NCI-H1436 (cell line): ENCODE measurements at regions not wholly inside any gene's neighbourhood (a gene's known extent, or its start where the extent isn't known, plus 50 kb on each side); places are given as distances from the start of the nearest gene placed in this dataset.

Experiments used
- DNase-seq: peaks from one replicate; lab custom pipeline; 2025; lab: John Stamatoyannopoulos, UW

DNA sequence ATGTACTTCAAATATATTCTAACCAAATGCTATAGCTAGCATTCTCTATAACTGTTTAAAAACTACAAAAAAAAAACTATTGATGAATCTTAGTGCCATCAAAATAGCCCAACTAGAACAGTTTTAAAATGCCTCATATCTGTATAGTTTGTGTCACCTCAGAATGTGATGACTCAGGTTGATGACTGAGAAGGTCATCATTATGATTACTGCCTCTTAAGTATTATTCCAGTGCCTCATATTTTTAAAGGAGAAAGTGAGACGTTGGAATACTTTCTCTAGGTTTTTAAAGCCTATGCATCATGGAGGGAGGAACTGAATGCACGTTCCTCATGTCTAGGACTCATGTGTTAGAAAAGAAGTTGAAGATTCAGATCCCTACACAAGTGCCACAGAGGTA lies 88.2 kb downstream of the TMA16 start:
- no peak for DNase-seq

DNA sequence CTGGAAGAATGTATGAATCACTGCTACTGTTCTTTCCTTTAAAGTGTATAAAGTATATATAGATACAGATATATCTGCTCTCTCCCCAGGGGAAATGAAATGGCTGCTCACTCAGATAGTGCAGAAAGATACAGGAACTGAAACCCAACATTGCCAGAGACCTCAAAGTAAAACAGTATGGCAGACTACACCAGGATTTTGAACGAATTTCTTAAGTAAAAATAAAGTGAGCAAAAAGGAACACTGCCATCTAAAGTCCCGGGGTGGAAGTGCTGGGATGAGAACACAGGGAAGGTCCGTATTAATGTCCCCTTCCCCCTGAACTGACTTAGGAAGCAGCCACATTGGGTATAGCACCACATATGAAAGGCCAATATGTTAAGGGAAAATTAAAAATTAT lies 93.4 kb downstream of the TMA16 start:
- DNase-seq: no peak

DNA sequence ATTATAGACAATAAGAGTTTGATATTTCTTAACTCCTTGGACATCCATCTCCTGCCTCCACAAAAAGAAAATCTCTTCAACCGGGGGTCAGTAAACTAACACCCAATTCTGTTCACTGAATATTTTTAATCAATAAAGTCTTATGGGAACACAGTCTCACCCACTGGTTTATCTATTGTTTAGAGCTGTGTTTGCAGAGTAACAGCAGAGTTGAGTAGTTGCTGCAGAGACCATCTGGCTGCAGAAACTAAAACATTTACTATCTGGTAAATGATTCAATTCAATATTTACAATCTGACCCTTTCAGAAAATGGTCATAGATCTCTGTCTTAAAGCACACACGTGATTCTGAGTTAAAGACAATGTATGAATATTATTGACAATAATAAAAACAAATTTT lies 94.0 kb downstream of the TMA16 start:
- no peak for DNase-seq

- no peak for DNase-seq
These were observed 95.6 kb downstream of the TMA16 start for GRCh38 chr4:163590103-163590502.

GRCh38 chr4:163590619-163591264 lies 96.3 kb downstream of the TMA16 start:
- DNase-seq: no peak

GRCh38 chr4:163591614-163592020 lies 97.1 kb downstream of the TMA16 start:
- no peak for DNase-seq

- no peak for DNase-seq
These were observed 97.7 kb downstream of the TMA16 start for GRCh38 chr4:163592212-163592611.

- no peak for DNase-seq
These were observed 101.1 kb downstream of the TMA16 start for GRCh38 chr4:163595580-163595979.

DNA sequence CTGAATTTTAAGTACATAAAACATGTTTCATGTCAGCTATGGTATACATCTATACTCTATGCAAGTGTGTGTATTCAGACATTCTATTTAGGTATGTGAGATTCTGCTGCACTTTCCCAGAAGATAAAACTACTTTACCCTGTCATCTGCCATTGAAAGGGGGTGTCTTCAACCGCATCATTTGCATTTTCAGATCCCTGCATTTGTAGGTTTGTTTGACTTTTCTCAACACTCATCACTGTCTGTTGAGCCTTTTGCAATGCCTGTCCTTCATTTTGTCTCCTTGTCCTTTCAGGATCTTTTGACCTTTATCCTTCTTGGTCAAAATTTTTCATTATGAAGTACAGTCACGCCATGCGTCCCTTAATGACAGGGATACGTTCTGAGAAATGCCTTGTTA lies 103.5 kb downstream of the TMA16 start:
- no peak for DNase-seq

DNA sequence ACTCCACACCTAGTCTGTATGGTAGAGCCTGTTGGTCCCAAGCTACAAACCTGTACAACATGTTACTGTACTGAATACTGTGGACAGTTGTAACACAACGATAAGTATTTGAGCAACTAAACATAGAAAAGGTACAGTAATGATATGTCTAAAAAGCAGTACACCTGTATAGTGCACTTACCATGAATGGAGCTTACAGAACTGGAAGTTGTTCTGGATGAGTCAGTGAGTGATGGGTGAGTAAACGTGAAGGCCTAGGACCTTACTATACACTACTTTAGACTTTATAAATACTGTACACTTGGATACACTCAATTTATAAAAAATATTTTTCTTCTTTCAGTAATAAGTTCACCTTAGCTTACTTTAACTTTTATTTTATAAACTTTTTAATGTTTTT lies 104.0 kb downstream of the TMA16 start:
- DNase-seq: no peak

DNA sequence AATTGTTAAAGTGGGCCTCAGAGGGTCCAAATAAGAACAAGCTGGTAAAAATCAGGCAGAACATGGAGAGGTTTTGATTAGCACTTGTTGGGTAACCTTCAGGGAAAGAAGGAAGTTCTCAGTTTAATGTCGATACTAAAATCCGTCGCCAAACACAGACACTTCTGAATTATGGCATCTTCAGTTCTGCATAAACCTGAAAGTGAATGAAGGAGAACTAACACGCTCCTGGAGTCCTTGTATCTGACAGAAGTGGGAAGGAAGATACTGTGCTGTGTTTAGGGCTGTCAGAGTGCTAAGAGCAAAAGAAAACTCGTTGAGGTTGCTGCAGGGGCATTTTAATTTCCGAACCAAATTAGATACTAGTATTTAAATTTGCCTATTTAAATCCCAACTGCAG lies 106.2 kb downstream of the TMA16 start:
- DNase-seq: no peak

DNA sequence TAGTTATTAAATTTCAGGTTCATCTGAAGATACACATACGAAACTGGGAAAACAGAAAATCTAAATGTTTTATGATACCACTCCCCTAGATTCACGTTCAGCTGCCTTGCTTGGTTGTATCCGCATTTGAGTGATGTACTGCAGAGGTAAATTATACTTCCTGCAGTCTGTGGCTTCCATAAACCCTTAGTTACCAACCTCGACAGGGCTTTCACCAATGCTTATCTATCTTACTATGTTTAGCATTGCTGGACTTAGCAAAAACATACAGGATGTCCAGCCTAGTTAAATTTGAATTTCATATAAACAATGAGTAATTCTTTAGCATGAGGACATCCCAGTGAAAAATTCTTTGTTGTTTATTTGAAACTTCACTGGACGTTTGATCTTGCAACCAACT lies 108.8 kb downstream of the TMA16 start:
- no peak for DNase-seq

DNA sequence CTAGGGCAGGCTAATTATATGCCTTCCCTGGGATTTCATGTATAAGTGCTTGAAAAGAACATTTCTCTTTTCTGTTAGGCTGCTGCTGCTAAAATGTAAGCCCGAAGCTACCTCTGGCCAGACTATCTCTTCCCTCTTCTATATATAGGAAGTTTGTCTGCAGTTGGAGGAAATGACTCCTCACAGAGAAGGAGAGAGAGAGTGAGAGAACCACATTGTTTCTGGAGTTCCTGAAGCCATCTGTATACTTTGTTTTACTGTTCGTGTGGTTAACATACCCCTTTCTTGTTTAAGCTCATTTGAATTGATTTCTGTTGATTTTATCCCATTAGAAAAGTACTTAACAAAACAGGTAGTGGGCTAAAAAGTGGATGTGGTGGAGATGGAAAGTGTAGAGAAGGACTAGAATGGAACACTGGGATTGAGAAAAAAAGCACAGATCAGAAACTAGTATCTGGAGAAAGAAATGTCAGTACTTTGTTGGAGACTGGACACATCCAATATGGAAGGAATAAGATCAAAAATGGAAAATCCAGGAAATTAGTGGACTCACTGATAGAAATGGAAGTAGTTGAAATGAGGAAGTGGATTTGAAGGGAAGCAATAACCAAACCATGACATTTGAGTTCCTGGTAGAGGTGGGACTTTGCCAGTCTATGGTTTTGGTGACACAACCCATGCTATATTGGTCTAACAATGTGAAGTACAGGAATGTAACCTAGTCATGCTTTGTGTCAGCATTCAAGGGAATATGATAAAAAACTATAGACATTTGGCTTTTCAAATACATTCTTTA lies 112.6 kb downstream of the TMA16 start:
- no peak for DNase-seq

- no peak for DNase-seq
These were observed 114.5 kb downstream of the TMA16 start for GRCh38 chr4:163609019-163609418.

DNA sequence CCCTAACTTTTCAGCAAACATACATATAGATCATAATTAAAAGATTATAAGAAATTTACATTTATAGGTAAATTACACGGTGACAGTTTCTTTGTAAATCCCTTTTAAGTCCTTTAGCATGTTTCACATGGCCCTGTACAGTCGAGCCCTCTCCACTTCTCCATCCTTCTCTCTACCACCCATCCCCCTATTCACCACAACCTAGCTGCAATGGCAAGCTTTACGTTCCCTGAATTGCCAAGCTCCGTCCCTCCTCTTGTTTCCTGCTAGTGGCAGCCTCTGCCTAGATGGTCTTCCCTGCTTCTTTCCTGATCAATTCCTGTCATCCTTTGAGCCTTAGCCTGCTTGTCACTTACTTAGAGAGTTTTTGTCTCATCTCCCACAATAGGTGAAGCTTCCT lies 116.2 kb downstream of the TMA16 start:
- no peak for DNase-seq

DNA sequence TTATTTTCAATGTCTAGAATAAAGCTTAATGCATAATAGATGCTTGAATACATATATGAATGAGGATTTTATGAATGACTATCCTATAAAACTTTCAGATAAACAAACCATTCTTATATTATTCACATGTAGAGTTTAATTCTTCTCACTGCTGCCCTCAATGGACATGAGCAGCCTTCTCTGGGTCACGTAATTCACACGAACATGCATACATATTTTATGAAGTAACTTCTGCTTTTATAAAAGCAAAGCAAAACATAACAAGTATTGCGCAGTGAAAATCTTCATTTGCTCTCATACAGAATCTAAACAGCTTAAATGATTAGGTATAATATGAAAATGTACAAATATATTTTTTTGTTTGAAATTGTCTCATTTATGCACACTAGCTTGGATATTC lies 116.7 kb downstream of the TMA16 start:
- DNase-seq: no peak

GRCh38 chr4:163611784-163612445 lies 117.4 kb downstream of the TMA16 start:
- DNase-seq: no peak

DNA sequence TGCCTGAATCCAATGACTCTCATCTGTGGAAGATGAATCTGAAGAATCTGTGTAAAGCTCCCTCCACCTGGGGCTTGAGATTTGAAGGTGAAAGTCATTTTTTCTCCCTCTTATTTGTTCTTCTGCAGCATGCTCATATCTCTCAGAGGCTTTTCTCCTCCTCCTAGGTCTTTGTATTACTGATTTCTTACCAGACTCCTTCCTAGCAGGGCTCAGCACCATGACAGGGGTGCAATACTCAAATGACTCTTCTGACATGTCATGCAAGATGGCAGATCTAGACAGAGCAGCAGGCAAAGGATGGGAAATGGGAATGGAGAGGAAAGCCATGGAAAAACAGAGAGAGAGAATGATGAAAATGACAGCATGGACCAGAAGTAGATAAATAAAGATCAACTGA lies 118.3 kb downstream of the TMA16 start:
- no peak for DNase-seq

DNA sequence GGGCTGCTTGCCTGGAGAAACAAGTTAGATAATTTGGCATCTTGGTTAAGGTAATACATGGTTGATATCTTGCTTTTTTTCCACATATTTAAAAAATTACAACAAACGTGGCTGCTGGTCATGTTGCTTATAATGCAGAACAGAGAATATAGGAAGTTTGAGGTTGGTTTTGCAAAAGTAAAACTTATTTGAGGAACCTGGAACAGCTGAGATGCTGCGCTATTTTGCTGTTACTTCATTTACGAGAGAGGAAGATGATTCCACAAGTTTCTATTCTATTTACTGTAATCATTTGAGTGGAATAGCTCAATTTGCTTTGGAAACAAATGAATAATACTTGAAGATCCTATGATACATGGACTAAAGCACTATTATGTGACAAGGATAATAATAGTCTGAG lies 118.9 kb downstream of the TMA16 start:
- no peak for DNase-seq

DNA sequence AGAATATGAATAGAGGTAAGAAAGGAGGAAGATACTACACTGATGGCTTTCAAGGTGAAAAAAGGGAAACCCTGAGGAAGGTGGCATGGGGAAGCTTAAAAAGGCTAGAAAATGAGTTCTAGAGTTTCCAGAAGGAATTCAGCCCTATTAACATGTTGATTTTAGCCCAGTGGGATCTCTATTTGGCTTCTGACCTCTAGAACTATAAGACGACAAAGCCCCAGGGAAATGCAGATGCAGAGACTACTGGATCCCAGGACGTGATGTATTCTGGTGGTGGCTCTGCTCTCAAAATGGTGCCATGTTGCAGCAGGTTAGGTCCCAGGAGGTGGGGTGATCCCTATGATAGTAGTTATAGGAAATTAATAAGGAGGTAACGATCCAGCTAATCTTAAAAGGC lies 120.4 kb downstream of the TMA16 start:
- no peak for DNase-seq

DNA sequence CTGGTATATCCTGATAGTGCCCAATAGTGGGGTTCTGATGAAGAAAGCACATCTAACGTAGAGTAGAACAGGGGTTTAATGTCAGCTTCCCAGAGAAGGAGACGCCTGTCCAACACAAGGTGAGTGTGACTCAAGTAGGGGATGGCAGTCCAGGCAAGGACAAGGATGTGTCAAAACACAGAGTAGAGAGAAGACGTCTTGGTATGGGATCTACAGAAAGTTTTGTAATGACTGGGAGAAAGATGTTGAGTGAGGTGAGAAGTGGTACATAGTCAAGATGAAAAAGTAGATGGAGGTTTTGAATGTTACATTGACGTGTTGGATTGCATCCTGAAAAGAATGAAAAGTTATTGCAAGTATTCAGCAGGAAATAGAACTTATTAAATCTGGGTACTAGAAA lies 124.4 kb downstream of the TMA16 start:
- no peak for DNase-seq

DNA sequence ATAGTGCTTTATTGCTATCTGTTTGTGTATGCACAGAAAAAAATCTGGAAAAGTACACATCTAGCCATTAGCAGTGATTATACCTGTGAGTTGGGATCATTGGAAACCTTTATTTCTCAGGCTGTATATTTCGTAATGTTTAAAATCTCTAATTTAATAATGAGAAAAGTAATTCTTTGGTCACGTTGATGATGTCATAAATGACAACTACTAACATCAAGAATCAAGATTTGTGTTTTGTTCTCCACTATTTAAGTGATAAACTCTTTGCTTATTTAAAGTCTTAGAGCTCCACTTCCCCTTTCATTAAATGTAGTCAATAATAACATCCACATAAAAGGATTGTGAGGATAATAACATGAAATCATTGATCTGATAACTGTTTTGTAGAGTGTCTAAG lies 126.2 kb downstream of the TMA16 start:
- DNase-seq: no peak

GRCh38 chr4:163621821-163622220 lies 127.3 kb downstream of the TMA16 start:
- no peak for DNase-seq
